T-cell (primary cell): ENCODE measurements at regions not wholly inside any gene's neighbourhood (a gene's known extent, or its start where the extent isn't known, plus 50 kb on each side); places are given as distances from the start of the nearest gene placed in this dataset.

Experiments used
- ATAC-seq, 4 experiments: fragments of 200-7000 bp in 3 of 4; fragments of 150-1000 bp in 1 of 4; cut with Tn5 transposase; replicated peaks in 1 of 4; 1 replicate in 3 of 4; 2 replicates in 1 of 4; pipeline ENCODE4 v1.10.0; 2021; ENCODE audit warnings: moderate library complexity in 3 of 4, mild to moderate bottlenecking in 2 of 4, moderate number of reproducible peaks in 1 of 4
- CTCF ChIA-PET, 2 donors: fragments of 300-600 bp; sonication (Branson Sonifier 250); formaldehyde crosslinking; loops; one replicate each; lab custom pipeline; 2022; ENCODE audit warnings: antibody characterized with exemption in 2 of 2; lab: Charles Lee
- POLR2A ChIA-PET, 2 donors: fragments of 300-600 bp; sonication (Branson Sonifier 250); formaldehyde crosslinking; loops; one replicate each; lab custom pipeline; 2022; ENCODE audit warnings: antibody characterized with exemption in 2 of 2; lab: Charles Lee
- DNase-seq, 35 experiments: peaks; one replicate each; pipeline versions ENCODE4 v3.0.0 to v3.0.0-alpha.2; 2013 to 2023
- H3K27ac ChIP-seq: one replicate; pipeline ENCODE4 v1.5.1; 2013; ENCODE audit warnings: low read length
- H3K27me3 ChIP-seq, 2 experiments: replicated peaks in 1 of 2; 1 replicate in 1 of 2; 2 replicates in 1 of 2; pipeline versions ENCODE4 v1.6.1 to v1.7.0; 2013; ENCODE audit warnings: low read length in 1 of 2, mixed read lengths in 1 of 2; ENCODE audit not compliant: control insufficient read depth in 2 of 2, insufficient read depth in 2 of 2; ENCODE audit errors: extremely low read depth in 1 of 2
- H3K36me3 ChIP-seq, 2 donors: 1 replicate in 1 of 2; 2 replicates in 1 of 2; pipeline versions ENCODE4 v1.6.1 to v1.7.0; 2013; ENCODE audit warnings: low read length in 1 of 2; ENCODE audit not compliant: control insufficient read depth in 2 of 2, insufficient read depth in 1 of 2; ENCODE audit errors: extremely low read depth in 1 of 2
- H3K4me1 ChIP-seq, 2 experiments: 1 replicate in 1 of 2; 2 replicates in 1 of 2; pipeline versions ENCODE4 v1.6.1 to v1.7.0; 2013; ENCODE audit warnings: low read length in 2 of 2, mixed read lengths in 1 of 2; ENCODE audit not compliant: insufficient read depth in 2 of 2, control insufficient read depth in 1 of 2; ENCODE audit errors: extremely low read depth in 1 of 2
- H3K4me3 ChIP-seq, 2 donors: 1 replicate in 1 of 2; 2 replicates in 1 of 2; pipeline versions ENCODE4 v1.5.1 to v1.7.0; 2013; ENCODE audit warnings: mild to moderate bottlenecking in 2 of 2, low read length in 1 of 2, moderate library complexity in 1 of 2; ENCODE audit not compliant: control insufficient read depth in 1 of 2; ENCODE audit errors: extremely low read depth in 1 of 2
- H3K9me3 ChIP-seq: 2 replicates; pipeline ENCODE4 v1.7.0; 2013
- H3K27ac Mint-ChIP-seq, 2 donors: one replicate each; pipeline ENCODE4 v1.8.0; 2020 to 2021; ENCODE audit warnings: mild to moderate bottlenecking in 2 of 2, mixed read lengths in 2 of 2
- H3K27me3 Mint-ChIP-seq, 2 donors: one replicate each; pipeline ENCODE4 v1.8.0; 2021 to 2022; ENCODE audit warnings: mixed read lengths in 2 of 2
- H3K36me3 Mint-ChIP-seq: one replicate; pipeline ENCODE4 v1.8.0; 2021; ENCODE audit warnings: mixed read lengths
- H3K4me1 Mint-ChIP-seq, 3 donors: one replicate each; pipeline ENCODE4 v1.8.0; 2020 to 2022; ENCODE audit warnings: mixed read lengths in 3 of 3, mild to moderate bottlenecking in 1 of 3
- H3K4me3 Mint-ChIP-seq, 3 donors: one replicate each; pipeline ENCODE4 v1.8.0; 2020 to 2022; ENCODE audit warnings: mild to moderate bottlenecking in 3 of 3, mixed read lengths in 3 of 3, moderate library complexity in 3 of 3
- H3K9me3 Mint-ChIP-seq, 3 donors: one replicate each; pipeline ENCODE4 v1.8.0; 2020 to 2022; ENCODE audit warnings: mixed read lengths in 3 of 3
- WGBS: methylation state at CpG from one replicate; pipeline ENCODE4 v1.1.5; 2013; ENCODE audit warnings: missing lambda C conversion rate; ENCODE audit not compliant: insufficient coverage; 5-methylcytosine and 5-hydroxymethylcytosine counted together

DNA sequence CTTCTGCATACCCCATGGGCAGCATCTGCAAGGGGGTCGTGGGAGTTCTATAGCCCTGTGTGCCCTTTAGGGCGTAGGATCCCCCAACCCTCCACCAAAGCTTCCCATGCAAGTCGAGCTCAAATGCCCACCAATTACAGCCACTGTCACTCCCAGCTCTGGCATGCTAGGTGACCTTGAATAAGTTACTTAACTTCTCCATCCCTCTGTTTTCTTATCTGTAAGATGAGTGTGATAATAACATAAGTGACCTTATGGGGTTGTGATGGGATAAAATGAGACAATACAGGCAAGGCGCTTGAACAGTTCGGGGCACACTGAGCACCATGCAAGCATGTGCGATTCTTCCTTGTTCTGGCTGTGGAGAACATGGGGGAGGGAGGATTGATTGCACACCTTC is 74.8 kb upstream of the POMGNT2 start:
- H3K4me3 Mint-ChIP-seq: peak overlapping the region; percentile 53 to 81 (median 59)
- H3K27ac ChIP-seq: peak overlapping the region; percentile 91
- peaks cover 66 to 72% (median 71%) of the 10 kb centered on the region in 3 donors for H3K4me1 Mint-ChIP-seq
- peaks cover 35 to 53% of the 10 kb centered on the region in 2 experiments for H3K4me1 ChIP-seq
- H3K36me3 ChIP-seq: no peaks in the 10 kb centered on the region
- no peak for DNase-seq
- H3K27ac Mint-ChIP-seq: peak overlapping the region; percentile 88 to 90
- peak; percentile 8 to 18 (median 14) for ATAC-seq
- H3K36me3 Mint-ChIP-seq: no peaks in the 10 kb centered on the region
- no peak overlapping the region for H3K4me3 ChIP-seq
- H3K27me3 Mint-ChIP-seq: no peaks in the 10 kb centered on the region
- CTCF ChIA-PET: interaction anchor here (0.6 to 2.1 kb wide), 5 partner anchors 12 to 218 kb away, joined by 3 to 24 read pairs (median 3); no protein-coding TSS in a partner anchor
- H3K27me3 ChIP-seq: no peaks in the 10 kb centered on the region
- POLR2A ChIA-PET: interaction anchor here (0.5 to 1.1 kb wide), 4 partner anchors 9 to 119 kb away, joined by 3 to 5 read pairs (median 3); no protein-coding TSS in a partner anchor
- peaks cover 0 to 2% (median 0%) of the 10 kb centered on the region in 3 donors for H3K9me3 Mint-ChIP-seq
- H3K9me3 ChIP-seq: no peaks in the 10 kb centered on the region
- 55% methylated on average over 5 of the region's 6 CpGs for WGBS

DNA sequence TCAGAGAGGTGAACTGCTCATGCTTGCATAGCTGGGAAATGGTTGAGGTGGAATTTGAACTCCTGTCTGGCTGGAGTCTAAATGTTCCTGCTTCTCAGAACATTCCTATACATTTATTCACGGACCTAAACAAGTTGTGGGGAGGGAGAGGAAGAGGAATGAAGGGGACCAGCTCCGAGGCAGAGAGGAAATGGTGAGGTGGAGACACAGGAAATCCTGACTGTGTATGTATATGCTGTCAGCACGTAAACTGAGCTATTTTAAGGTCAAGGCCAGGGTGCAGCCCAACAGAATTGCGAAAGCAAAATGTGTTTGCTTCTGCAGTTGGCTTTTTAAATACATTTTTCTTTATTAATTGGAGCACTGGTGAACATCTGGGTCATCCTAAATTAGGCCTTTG is 74.1 kb upstream of the POMGNT2 start:
- WGBS: no CpG with 5 or more reads among the region's 4 CpGs
- ATAC-seq (peak; percentile 83 to 97 (median 88)), DNase-seq (peak in 34 of 35 experiments; percentile 11 to 71 (median 34))
- Histone ChIP-seq H3K4me1 (peaks cover 35 to 53% of the 10 kb centered on the region in 2 experiments), H3K9me3 (no peaks in the 10 kb centered on the region), H3K4me3 (peak overlapping the region in 1 of 2 donors; percentile 40), H3K36me3 (no peaks in the 10 kb centered on the region), H3K27ac (peak overlapping the region; percentile 91), H3K27me3 (no peaks in the 10 kb centered on the region)
- peak overlapping the region; percentile 59 to 81 (median 66) for H3K4me3 Mint-ChIP-seq
- H3K9me3 Mint-ChIP-seq: peaks cover 0 to 2% (median 2%) of the 10 kb centered on the region in 3 donors
- CTCF ChIA-PET: interaction anchor here (0.6 to 2.1 kb wide), 5 partner anchors 11 to 218 kb away, joined by 3 to 24 read pairs (median 3); no protein-coding TSS in a partner anchor
- POLR2A ChIA-PET: interaction anchor here (0.5 to 1.2 kb wide), 5 partner anchors 9 to 209 kb away, joined by 3 to 5 read pairs (median 3); no protein-coding TSS in a partner anchor
- no peaks in the 10 kb centered on the region for H3K27me3 Mint-ChIP-seq
- H3K36me3 Mint-ChIP-seq: no peaks in the 10 kb centered on the region
- H3K27ac Mint-ChIP-seq: peak overlapping the region; percentile 88 to 90
- H3K4me1 Mint-ChIP-seq: peaks cover 66 to 71% (median 69%) of the 10 kb centered on the region in 3 donors

DNA sequence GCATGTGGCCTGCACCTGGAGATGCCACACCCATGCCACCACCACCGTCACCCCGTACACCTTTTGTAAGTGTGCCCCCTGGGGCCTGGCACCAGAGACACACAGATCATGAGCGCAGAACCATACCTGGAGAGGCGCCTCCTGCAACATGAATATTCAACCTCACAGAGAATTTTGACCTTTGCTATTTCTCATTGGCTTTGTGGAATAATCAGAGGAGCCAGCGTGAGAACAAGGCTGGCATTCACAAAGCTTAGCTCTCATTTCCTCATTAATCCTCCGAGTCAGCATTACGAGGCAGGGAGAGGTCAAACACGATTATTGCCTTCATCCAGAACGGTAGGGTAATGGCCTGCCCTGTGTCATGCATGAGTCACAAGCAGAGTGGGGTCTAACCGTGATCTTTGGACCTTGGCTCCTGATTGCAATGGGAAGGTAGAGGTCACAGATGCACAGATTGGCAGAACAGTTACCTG is 73.0 kb upstream of the POMGNT2 start:
- Mint-ChIP-seq H3K27me3 (no peaks in the 10 kb centered on the region), H3K27ac (peak overlapping the region; percentile 88 to 90), H3K4me1 (peaks cover 66% of the 10 kb centered on the region in 3 donors), H3K36me3 (peaks cover 6% of the 10 kb centered on the region), H3K4me3 (peak overlapping the region in 1 of 3 donors; percentile 81), H3K9me3 (peaks cover 3 to 13% (median 8%) of the 10 kb centered on the region in 3 donors)
- WGBS: 97% methylated on average over 5 of the region's 10 CpGs
- ChIA-PET CTCF (interaction anchor here in 1 of 2 donors (2.1 kb wide), 1 partner anchor 16 kb away, joined by 24 read pairs; no protein-coding TSS in a partner anchor), POLR2A (interaction anchor here in 1 of 2 donors (0.5 to 1.2 kb wide), 2 partner anchors 211 to 340 kb away, joined by 3 read pairs; no protein-coding TSS in a partner anchor)
- peaks cover 35 to 53% of the 10 kb centered on the region in 2 experiments for H3K4me1 ChIP-seq
- DNase-seq (no peak), ATAC-seq (no peak)
- no peaks in the 10 kb centered on the region for H3K27me3 ChIP-seq
- no peaks in the 10 kb centered on the region for H3K9me3 ChIP-seq
- H3K27ac ChIP-seq: no peak overlapping the region
- no peaks in the 10 kb centered on the region for H3K36me3 ChIP-seq
- no peak overlapping the region for H3K4me3 ChIP-seq

DNA sequence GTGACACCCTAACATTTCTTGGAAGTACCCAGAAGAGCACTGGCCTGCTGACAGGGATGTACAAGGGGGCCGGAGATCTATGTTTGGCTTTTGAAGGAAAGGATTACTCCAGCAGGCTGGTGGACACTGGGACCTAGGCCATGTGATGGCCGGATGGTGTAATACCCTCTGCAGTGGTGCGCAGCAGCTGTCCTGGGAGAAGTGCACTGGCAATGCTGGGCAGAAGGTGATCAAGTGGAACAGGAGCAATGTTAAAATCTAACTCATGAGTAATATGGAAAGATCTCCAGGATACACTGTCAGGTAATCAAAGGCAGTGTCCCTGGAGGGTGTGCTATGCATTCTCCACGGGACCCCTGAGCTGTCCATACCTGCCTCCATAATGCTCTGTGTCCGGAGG is 71.2 kb upstream of the POMGNT2 start:
- no peak for ATAC-seq
- no peak overlapping the region for H3K4me3 Mint-ChIP-seq
- H3K27me3 Mint-ChIP-seq: no peaks in the 10 kb centered on the region
- peaks cover 18% of the 10 kb centered on the region for H3K36me3 Mint-ChIP-seq
- peak overlapping the region; percentile 72 to 74 for H3K27ac Mint-ChIP-seq
- Histone ChIP-seq H3K4me3 (no peak overlapping the region), H3K36me3 (no peaks in the 10 kb centered on the region), H3K27me3 (no peaks in the 10 kb centered on the region), H3K27ac (no peak overlapping the region), H3K4me1 (peaks cover 31 to 44% of the 10 kb centered on the region in 2 experiments), H3K9me3 (no peaks in the 10 kb centered on the region)
- ChIA-PET POLR2A (interaction anchor here in 1 of 2 donors (0.6 kb wide), 1 partner anchor 16 kb away, joined by 3 read pairs; no protein-coding TSS in a partner anchor), CTCF (interaction anchor here in 1 of 2 donors (0.9 kb wide), 1 partner anchor 15 kb away, joined by 6 read pairs; no protein-coding TSS in a partner anchor)
- WGBS: 92% methylated on average over 4 of the region's 5 CpGs
- H3K4me1 Mint-ChIP-seq: peaks cover 49 to 52% (median 50%) of the 10 kb centered on the region in 3 donors
- H3K9me3 Mint-ChIP-seq: peaks cover 8 to 28% (median 19%) of the 10 kb centered on the region in 3 donors
- DNase-seq: no peak

- peaks cover 8 to 28% (median 19%) of the 10 kb centered on the region in 3 donors for H3K9me3 Mint-ChIP-seq
These were observed 70.8 kb upstream of the POMGNT2 start for GRCh38 chr3:43176666-43177065.

DNA sequence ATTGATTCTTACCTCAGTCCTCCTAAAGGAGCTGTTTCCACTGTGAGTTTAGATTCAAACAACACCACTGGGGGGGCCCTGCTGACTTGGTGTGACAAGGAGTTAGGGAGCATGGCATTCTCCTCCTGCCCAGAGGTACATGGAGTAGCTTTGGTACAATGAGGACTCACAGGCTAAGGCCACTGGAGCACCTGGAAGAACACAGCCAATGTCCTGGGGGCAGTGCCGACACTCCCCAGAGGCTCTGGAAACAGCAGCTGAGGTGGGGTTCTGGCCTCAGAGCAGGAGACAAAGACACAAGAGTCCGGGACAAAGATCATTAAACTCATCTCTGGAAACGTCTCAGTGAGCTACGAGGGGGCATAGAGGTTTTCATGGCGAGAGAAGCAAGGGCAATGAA is 69.7 kb upstream of the POMGNT2 start:
- CTCF ChIA-PET: interaction anchor here in 1 of 2 donors (1.5 kb wide), 1 partner anchor 12 kb away, joined by 4 read pairs; no protein-coding TSS in a partner anchor
- POLR2A ChIA-PET: no interaction called here
- Histone ChIP-seq H3K4me1 (peaks cover 19 to 28% of the 10 kb centered on the region in 2 experiments), H3K36me3 (no peaks in the 10 kb centered on the region), H3K27ac (no peak overlapping the region), H3K27me3 (no peaks in the 10 kb centered on the region), H3K4me3 (no peak overlapping the region), H3K9me3 (no peaks in the 10 kb centered on the region)
- H3K36me3 Mint-ChIP-seq: peaks cover 18% of the 10 kb centered on the region
- H3K4me1 Mint-ChIP-seq: peaks cover 35 to 39% (median 36%) of the 10 kb centered on the region in 3 donors
- H3K27ac Mint-ChIP-seq: peak overlapping the region in 1 of 2 donors; percentile 64
- ATAC-seq: no peak
- WGBS: 100% methylated on average over 2 of the region's 5 CpGs
- no peaks in the 10 kb centered on the region for H3K27me3 Mint-ChIP-seq
- no peak overlapping the region for H3K4me3 Mint-ChIP-seq
- no peak for DNase-seq
- peaks cover 8 to 28% (median 19%) of the 10 kb centered on the region in 3 donors for H3K9me3 Mint-ChIP-seq

More at GRCh38 chr3:43176666-43177065, 70.8 kb upstream of the POMGNT2 start:
- peaks cover 30 to 40% of the 10 kb centered on the region in 2 experiments for H3K4me1 ChIP-seq
- H3K4me3 Mint-ChIP-seq: no peak overlapping the region
- DNase-seq (no peak), ATAC-seq (no peak)
- no peaks in the 10 kb centered on the region for H3K27me3 Mint-ChIP-seq
- peaks cover 18% of the 10 kb centered on the region for H3K36me3 Mint-ChIP-seq
- no peaks in the 10 kb centered on the region for H3K9me3 ChIP-seq
- no peak overlapping the region for H3K27ac ChIP-seq
- 95% methylated on average over 3 of the region's 4 CpGs for WGBS
- H3K36me3 ChIP-seq: no peaks in the 10 kb centered on the region
- H3K4me1 Mint-ChIP-seq: peaks cover 47 to 51% (median 48%) of the 10 kb centered on the region in 3 donors
- ChIA-PET CTCF (interaction anchor here in 1 of 2 donors (0.6 kb wide), 1 partner anchor 360 kb away, joined by 3 read pairs; no protein-coding TSS in a partner anchor), POLR2A (interaction anchor here in 1 of 2 donors (0.5 kb wide), 2 partner anchors 49 to 165 kb away, joined by 3 to 8 read pairs; no protein-coding TSS in a partner anchor)
- H3K27me3 ChIP-seq: no peaks in the 10 kb centered on the region
- no peak overlapping the region for H3K4me3 ChIP-seq
- H3K27ac Mint-ChIP-seq: peak overlapping the region; percentile 72 to 74
